ENCODE measurements at regions not wholly inside any gene's neighbourhood (a gene's known extent, or its start where the extent isn't known, plus 50 kb on each side); places are given as distances from the start of the nearest gene placed in this dataset.

DNA sequence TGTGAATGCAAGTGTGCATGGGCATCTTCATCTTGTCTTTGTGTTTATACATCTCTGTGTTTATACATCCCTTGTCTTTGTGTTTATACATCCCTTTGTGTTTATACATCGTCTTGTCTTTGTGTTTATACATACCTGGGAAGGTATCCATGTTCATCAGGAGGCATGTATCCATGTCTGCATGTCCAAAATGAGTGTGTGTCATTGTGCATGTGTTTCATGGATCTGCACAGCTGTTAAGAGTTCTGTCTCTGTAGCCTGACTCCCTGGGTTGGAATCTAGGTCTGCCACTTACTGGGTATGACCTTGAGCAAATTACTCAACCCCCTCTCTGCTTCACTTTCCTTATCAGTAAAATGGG lies 50.1 kb upstream of the SIRPA start:
- TF ChIP-seq EP300 (IDR thresholded peaks at IDR 0.05; ENCODE audit: borderline replicate concordance) (no peak), REST (IDR thresholded peaks at IDR 0.05; ENCODE audit: low read depth) (no peak), EGR1 (IDR thresholded peaks at IDR 0.05) (no peak), ZBTB7A (IDR thresholded peaks at IDR 0.05; ENCODE audit: low read depth) (no peak), FOXM1 (IDR thresholded peaks at IDR 0.05; ENCODE audit: borderline replicate concordance, low read depth) (no peak), USF1 (IDR thresholded peaks at IDR 0.05) (no peak)

GRCh38 chr20:1844325-1845162 lies 50.7 kb upstream of the SIRPA start:
- TF ChIP-seq FOXM1 (IDR thresholded peaks at IDR 0.05; ENCODE audit: borderline replicate concordance, low read depth), result no peak
- TF ChIP-seq MAX (IDR thresholded peaks at IDR 0.05), result no peak
- no peak for TF ChIP-seq ZBTB7A (IDR thresholded peaks at IDR 0.05; ENCODE audit: low read depth)
- no peak for TF ChIP-seq TAF1 (IDR thresholded peaks at IDR 0.05; ENCODE audit: low read depth)
- TF ChIP-seq YY1 (IDR thresholded peaks at IDR 0.05; ENCODE audit: low read depth), result no peak
- no peak for TF ChIP-seq USF1 (IDR thresholded peaks at IDR 0.05)
- TF ChIP-seq TCF12 (IDR thresholded peaks at IDR 0.05; ENCODE audit: low read depth), result no peak
- no peak for TF ChIP-seq CREB1 (IDR thresholded peaks at IDR 0.05; ENCODE audit: low read depth)
- no peak for TF ChIP-seq REST (IDR thresholded peaks at IDR 0.05; ENCODE audit: low read depth)
- no peak for TF ChIP-seq CEBPB (IDR thresholded peaks at IDR 0.05)
- no peak for TF ChIP-seq NFIC (IDR thresholded peaks at IDR 0.05)
- no peak for TF ChIP-seq EP300 (IDR thresholded peaks at IDR 0.05; ENCODE audit: borderline replicate concordance)
- TF ChIP-seq EGR1 (IDR thresholded peaks at IDR 0.05), result no peak
- no peak for TF ChIP-seq RAD21 (IDR thresholded peaks at IDR 0.05; ENCODE audit: low read depth)
- TF ChIP-seq TEAD4 (IDR thresholded peaks at IDR 0.05), result no peak

DNA sequence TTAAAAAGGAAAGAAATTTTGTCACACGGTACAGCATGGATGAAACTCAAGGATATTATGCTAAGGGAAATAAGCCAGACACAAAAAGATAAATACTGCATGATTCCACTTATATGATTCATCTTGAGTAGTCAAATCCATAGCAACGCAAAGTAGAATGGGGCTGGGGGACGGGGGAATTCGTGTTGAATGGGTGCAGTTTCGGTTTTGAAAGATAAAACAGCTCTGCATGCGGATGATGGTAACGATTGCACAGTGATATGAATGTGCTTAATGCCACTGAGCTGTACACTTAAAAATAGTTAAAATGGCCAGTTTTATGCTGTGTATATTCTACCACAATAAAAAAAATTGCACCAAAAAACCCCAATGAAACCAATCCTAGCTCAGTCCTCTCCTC lies 52.9 kb upstream of the SIRPA start:
- no peak for TF ChIP-seq CEBPB (IDR thresholded peaks at IDR 0.05)
- no peak for TF ChIP-seq EP300 (IDR thresholded peaks at IDR 0.05; ENCODE audit: borderline replicate concordance)
- TF ChIP-seq TEAD4 (IDR thresholded peaks at IDR 0.05), result no peak
- TF ChIP-seq FOXM1 (IDR thresholded peaks at IDR 0.05; ENCODE audit: borderline replicate concordance, low read depth), result no peak
- TF ChIP-seq USF1 (IDR thresholded peaks at IDR 0.05), result no peak

DNA sequence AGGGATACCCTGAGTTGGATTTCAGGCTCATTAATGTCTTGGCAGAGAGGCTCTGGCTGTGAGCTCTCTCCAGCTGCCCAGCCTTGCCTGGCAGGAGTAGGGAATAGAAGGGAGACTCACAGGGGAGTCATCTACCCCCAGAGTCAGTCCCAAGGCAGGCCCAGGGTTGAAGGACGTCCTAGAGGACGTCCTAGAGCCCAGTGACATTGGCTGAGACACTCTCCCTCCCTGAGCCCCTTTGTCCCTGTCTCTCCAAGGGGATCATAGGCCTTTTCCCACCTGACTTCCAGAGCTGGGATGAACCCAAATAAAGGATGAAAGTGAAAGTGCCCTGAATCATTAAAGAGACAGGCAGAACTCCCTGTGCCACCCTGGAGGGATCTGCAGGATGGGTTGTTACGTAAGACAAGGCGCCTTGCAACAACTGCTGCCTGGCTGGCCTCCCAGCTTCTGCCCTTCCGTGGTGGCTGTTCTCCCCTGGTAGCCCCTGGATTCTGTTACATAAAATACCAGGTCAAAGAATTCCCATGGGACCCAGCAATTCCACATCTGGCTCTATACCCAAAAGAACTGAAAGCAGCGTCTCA lies 53.6 kb upstream of the SIRPA start:
- TF ChIP-seq FOXM1 (IDR thresholded peaks at IDR 0.05; ENCODE audit: borderline replicate concordance, low read depth), result no peak
- no peak for TF ChIP-seq CEBPB (IDR thresholded peaks at IDR 0.05)
- no peak for TF ChIP-seq TEAD4 (IDR thresholded peaks at IDR 0.05)
- TF ChIP-seq YY1 (IDR thresholded peaks at IDR 0.05; ENCODE audit: low read depth), result no peak
- no peak for TF ChIP-seq NFIC (IDR thresholded peaks at IDR 0.05)
- no peak for TF ChIP-seq RAD21 (IDR thresholded peaks at IDR 0.05; ENCODE audit: low read depth)
- TF ChIP-seq EGR1 (IDR thresholded peaks at IDR 0.05), result no peak
- no peak for TF ChIP-seq TCF12 (IDR thresholded peaks at IDR 0.05; ENCODE audit: low read depth)
- no peak for TF ChIP-seq USF1 (IDR thresholded peaks at IDR 0.05)
- TF ChIP-seq MAX (IDR thresholded peaks at IDR 0.05), result no peak
- no peak for TF ChIP-seq CREB1 (IDR thresholded peaks at IDR 0.05; ENCODE audit: low read depth)
- no peak for TF ChIP-seq ZBTB7A (IDR thresholded peaks at IDR 0.05; ENCODE audit: low read depth)
- no peak for TF ChIP-seq REST (IDR thresholded peaks at IDR 0.05; ENCODE audit: low read depth)
